GM19351 (cell line): ENCODE measurements at regions not wholly inside any gene's neighbourhood (a gene's known extent, or its start where the extent isn't known, plus 50 kb on each side); places are given as distances from the start of the nearest gene placed in this dataset.

Source experiments
- ATAC-seq: cut with Tn5 transposase; IDR thresholded peaks from one replicate; pipeline ENCODE4 v1.9.1; 2021; ENCODE audit warnings: mild to moderate bottlenecking, moderate library complexity; ENCODE audit not compliant: unreplicated experiment

- ATAC-seq: no peak
Observed at GRCh38 chr11:109914038-109914437, 179.2 kb upstream of the ZC3H12C start.

GRCh38 chr11:109914809-109915653 lies 178.2 kb upstream of the ZC3H12C start:
- ATAC-seq: no peak

GRCh38 chr11:109926941-109927340 lies 166.3 kb upstream of the ZC3H12C start:
- ATAC-seq: no peak

DNA sequence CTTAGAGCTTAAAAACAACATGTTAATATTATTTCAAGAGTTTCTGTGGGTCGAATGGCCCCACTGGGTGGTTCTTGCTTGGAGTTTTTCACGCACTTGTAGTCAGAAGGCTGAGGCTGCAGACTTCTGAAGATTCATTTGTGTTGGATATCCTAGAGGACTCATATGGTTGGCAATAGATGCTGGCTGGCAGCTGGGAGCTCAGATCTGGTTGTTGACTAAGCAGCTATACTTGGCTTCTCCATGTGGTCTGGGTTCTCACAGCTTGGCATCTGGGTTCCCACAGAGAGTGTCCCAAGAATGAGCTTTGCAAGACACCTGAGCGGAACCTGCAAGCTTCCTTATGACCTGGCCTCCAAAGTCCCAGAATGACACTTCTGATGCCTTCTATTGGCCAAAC lies 163.9 kb upstream of the ZC3H12C start:
- ATAC-seq: no peak

DNA sequence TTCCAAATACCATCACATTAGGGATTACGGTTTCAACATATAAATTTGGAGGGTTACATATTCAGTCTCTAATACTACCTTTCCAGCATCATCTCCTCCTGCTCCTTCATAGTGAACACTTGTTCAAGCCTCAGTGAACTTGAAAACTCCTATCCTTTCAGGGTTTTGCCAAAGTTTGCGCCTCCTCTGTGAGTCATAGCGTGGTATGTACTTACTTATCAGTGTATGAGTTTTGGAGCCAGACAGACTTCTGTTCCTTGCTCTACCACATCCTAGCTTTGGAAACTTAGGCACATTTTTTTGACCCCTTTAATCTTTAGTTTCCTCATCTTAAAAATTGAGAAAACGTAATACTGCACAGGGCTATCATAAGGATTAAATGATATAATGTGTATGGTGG lies 160.1 kb upstream of the ZC3H12C start:
- no peak for ATAC-seq

DNA sequence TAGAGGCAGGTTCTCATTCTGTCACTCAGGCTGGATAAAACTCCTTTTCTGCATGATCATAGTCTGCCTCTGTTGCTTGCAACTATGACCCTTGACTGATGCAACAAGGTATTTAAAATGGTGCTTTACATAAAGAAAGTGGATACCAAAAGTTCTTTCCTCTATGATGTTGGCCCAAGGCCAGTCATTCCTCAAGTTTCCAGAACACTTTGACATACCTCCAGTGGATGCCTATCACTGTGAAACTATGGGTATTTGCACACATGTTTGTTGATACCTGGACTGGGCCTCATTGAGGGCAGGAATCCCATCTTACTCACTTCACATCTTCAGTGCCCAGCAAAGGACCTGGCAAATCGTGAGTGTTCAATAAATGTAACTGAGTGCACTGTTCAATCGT lies 159.0 kb upstream of the ZC3H12C start:
- ATAC-seq: no peak

GRCh38 chr11:109936661-109937180 lies 156.5 kb upstream of the ZC3H12C start:
- ATAC-seq: no peak

- ATAC-seq: no peak
Observed at GRCh38 chr11:109937968-109938367, 155.2 kb upstream of the ZC3H12C start.

- peak; percentile 62 for ATAC-seq
Observed at GRCh38 chr11:109939166-109939810, 153.9 kb upstream of the ZC3H12C start.

DNA sequence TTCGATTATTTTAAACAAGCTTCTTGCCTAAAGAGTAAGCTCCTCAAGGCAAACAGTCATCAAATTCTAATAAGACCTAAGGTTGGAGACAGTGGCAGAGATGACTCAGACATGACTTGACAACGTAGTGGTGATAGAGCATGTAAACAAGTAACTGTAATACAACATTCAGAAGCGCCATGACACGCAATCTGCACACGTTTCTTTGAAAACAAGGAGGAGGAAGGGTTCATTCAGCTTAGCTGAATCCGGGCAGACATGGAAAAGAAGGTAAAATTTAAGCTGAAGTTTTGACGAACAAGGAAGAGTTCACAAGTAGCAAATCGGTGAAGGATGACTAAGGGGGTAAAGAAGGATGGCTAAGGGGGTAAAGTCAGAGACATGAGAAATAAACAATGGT lies 152.4 kb upstream of the ZC3H12C start:
- ATAC-seq: no peak

DNA sequence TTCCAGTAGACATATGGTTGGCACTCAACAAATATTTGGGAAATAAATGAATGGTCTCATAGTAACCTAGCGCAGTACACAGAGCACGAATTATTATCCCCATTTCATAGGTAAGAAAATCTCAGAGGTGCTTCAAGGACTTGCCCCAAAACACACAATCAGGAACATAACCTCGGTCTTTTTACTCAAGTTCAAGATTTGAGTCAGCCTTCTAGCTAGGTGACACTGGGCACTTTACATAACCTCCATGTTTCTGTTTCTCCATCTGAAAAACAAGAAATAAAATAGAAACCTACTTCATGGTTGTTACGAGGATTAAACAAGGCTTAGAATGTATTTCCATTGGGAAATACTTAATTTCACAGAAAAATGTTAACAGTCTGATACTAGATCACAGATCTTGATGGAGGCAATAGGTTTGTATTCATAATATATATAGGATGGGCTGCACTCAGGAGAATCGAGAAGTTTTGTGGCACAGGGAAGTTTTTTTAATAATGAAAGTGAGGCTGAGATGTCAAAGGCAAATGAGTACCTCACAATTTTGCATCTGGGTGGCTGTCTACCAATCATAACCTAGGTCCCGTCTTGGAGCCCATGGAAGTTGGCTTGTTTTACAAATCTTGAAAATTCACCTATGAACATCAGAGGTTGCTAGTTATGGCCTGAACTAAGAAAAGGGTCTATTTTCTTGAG lies 147.4 kb upstream of the ZC3H12C start:
- ATAC-seq: peak; percentile 63

GRCh38 chr11:109946322-109946846 lies 146.8 kb upstream of the ZC3H12C start:
- peak; percentile 85 for ATAC-seq

DNA sequence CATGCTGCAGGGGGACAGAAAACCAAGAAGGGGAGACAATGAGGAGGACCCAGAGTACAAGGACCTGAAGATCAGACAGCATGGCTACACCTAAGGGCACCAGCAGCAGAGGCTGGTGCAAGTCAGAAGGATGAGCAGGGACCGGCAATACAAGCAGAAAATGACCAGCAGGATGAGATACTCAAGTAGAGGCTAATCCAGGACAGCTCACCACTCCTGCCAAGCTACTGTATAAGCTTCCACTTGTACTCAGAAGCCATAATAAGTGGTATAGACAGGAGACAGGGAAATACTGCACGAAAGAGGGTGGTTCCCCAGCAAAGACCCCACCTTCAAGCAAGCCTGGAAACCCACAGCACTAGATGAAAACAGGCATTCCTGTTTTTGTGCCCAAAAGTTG lies 138.7 kb upstream of the ZC3H12C start:
- no peak for ATAC-seq

GRCh38 chr11:109956124-109956793 lies 136.9 kb upstream of the ZC3H12C start:
- ATAC-seq: peak; percentile 80

DNA sequence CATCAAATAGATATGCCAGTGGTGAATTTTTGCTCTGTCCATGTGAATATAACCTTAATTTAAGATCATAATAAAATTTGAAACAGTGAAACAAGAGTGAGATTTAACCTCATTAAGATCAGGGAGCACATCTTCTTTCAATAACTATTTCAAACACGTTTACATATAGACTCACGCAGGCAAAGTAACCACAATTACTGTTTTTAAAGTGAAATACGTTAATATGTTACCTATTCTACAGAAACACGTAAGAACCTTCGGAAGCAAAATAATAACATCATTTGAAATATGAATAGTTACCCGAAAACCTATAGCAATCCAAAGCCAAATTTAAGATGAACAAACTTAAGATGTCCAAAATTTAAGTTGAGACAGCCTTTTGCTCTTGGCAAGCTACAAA lies 136.2 kb upstream of the ZC3H12C start:
- no peak for ATAC-seq

DNA sequence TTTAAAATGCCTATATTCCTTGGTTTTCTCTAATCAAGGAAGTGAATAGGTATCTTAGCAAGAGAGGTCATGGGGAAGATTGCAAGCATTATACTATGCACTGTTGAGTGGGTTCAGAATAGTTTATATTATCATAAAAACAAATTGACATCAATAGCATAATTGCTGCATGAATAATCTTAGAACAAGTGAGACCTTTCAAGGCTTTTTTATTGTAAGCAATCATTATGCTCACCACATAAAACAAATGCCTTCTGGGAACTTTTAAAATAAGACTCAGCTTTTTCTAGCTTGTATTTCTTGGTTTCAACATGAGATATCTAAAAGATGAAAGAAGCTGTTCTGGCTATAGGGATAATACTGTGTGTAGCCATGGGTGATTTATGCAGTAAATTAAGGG lies 135.6 kb upstream of the ZC3H12C start:
- ATAC-seq: no peak

DNA sequence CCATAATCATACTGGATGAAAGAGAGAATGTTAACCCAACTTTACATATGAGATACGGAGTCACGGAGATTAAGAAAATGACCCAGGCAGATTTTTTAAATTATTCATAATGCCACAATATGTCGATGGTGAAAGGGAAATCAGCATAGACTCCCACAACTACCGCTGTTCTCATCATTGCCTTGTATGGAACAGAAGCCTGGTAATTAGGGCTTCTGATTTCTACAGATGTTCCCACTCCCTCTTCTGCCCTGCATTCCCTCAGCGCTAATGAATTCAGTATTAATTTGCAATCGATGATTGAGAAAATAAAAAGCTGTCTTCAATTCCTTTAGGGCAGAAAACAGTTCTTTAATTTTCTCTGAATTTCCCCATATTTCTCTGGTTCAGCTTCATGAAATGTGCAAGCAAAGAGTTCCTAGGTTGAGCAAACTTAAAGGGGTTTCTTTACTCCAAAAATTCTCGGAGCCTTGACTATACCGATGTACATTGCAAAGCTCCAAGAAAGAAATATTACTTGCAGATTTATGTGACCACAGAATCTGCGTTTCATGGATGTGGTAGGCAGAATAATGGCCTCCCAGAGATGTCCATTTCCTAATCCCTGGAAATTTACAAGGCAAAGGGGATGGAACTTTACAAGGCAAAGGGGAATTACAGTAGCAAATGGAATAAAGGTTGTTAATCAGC lies 134.9 kb upstream of the ZC3H12C start:
- ATAC-seq: no peak

GRCh38 chr11:109958821-109959166 lies 134.4 kb upstream of the ZC3H12C start:
- no peak for ATAC-seq

DNA sequence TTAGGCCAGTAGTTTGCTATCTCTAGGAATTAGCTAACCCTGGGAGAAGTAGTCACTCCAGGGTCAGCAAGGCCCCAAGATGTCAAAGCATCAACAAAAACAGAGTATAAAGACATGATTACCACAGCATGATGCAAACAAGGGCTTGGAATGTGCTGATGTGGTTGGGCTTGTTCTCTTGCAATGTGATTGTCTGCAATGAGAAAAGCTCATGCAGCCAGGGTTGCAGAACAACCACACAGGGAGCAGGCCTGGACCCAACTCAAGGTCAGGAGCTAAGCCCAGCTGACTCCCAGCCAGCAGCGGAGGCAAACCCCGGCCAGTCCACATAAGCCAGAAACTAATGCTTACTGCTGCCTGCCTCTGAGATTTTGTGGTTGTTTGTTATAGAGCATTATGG lies 132.4 kb upstream of the ZC3H12C start:
- no peak for ATAC-seq

GRCh38 chr11:109961261-109961660 lies 131.9 kb upstream of the ZC3H12C start:
- no peak for ATAC-seq
